Body of pancreas (tissue), 4 donors: ENCODE measurements at regions not wholly inside any gene's neighbourhood (a gene's known extent, or its start where the extent isn't known, plus 50 kb on each side); places are given as distances from the start of the nearest gene placed in this dataset.

Experiments used
- ATAC-seq: fragments of 150-250 bp; one replicate; pipeline ENCODE4 v1.9.1; 2016
- DNase-seq, 4 donors: peaks; one replicate each; pipeline ENCODE4 v3.0.0-alpha.2; 2019
- H3K27ac ChIP-seq, 4 donors: fragments of 200-600 bp; sonication (generic); 1 replicate in 3 of 4; 2 replicates in 1 of 4; pipeline versions ENCODE4 v1.5.1 to v1.6.1; 2016 to 2019; ENCODE audit warnings: mild to moderate bottlenecking in 1 of 4, mixed read lengths in 1 of 4, moderate library complexity in 1 of 4
- H3K27me3 ChIP-seq, 2 donors: fragments of 200-600 bp; sonication (generic); one replicate each; pipeline ENCODE4 v1.6.0; 2016; ENCODE audit warnings: mild to moderate bottlenecking in 1 of 2
- H3K36me3 ChIP-seq, 2 donors: fragments of 200-600 bp; sonication (generic); replicated peaks in 1 of 2; 2 replicates each; pipeline ENCODE4 v1.5.1; 2016; ENCODE audit warnings: low read depth in 2 of 2; ENCODE audit not compliant: insufficient read depth in 1 of 2
- H3K4me1 ChIP-seq: fragments of 200-600 bp; sonication (generic); one replicate; pipeline ENCODE4 v1.6.0; 2016
- H3K4me3 ChIP-seq, 2 donors: fragments of 200-600 bp; sonication (generic); 1 replicate in 1 of 2; 2 replicates in 1 of 2; pipeline ENCODE4 v1.5.1; 2016 to 2019
- H3K9me3 ChIP-seq, 3 donors: fragments of 200-600 bp; sonication (generic); 1 replicate in 2 of 3; 2 replicates in 1 of 3; pipeline ENCODE4 v1.5.1; 2016
- CTCF ChIP-seq, 7 experiments: fragments of 450-650 bp in 4 of 7; fragments of 200-600 bp in 3 of 7; sonication (generic) in 3 of 7; IDR thresholded peaks; one replicate each; pipeline ENCODE4 v1.5.1; 2016 to 2019; ENCODE audit warnings: antibody characterized with exemption in 7 of 7
- POLR2A ChIP-seq, 3 donors: fragments of 450-650 bp; IDR thresholded peaks; one replicate each; pipeline ENCODE4 v1.6.1; 2016; ENCODE audit warnings: antibody characterized with exemption in 3 of 3, mild to moderate bottlenecking in 2 of 3
- WGBS, 2 donors: methylation state at CpG; one replicate each; pipeline ENCODE4 v1.1.5; 2017; 5-methylcytosine and 5-hydroxymethylcytosine counted together
- intact Hi-C: fragments of 100-400 bp; cut with DNase I; formaldehyde crosslinking; loops from one replicate; pipeline ENCODE4 v1.15.1; 2023

GRCh38 chr2:118250001-118250400 lies 161.7 kb downstream of the INSIG2 start:
- Histone ChIP-seq H3K9me3 (no peaks in the 10 kb centered on the region), H3K27ac (no peak overlapping the region), H3K36me3 (no peaks in the 10 kb centered on the region), H3K27me3 (no peaks in the 10 kb centered on the region), H3K4me1 (peaks cover 10% of the 10 kb centered on the region), H3K4me3 (no peak overlapping the region)
- intact Hi-C loops, result no loop called here
- TF ChIP-seq POLR2A (IDR thresholded peaks at IDR 0.05) (no peak), CTCF (IDR thresholded peaks at IDR 0.05) (no peak)
- WGBS, 2 donors, result 40 to 45% methylated on average over 4 of the region's 4 CpGs
- no peak for DNase-seq
- no peak for ATAC-seq

GRCh38 chr2:118249531-118249930 lies 161.3 kb downstream of the INSIG2 start:
- Histone ChIP-seq H3K36me3 (no peaks in the 10 kb centered on the region), H3K27me3 (no peaks in the 10 kb centered on the region), H3K4me3 (no peak overlapping the region), H3K9me3 (no peaks in the 10 kb centered on the region), H3K4me1 (peaks cover 10% of the 10 kb centered on the region), H3K27ac (no peak overlapping the region)
- 64 to 73% methylated on average over 6 of the region's 6 CpGs for WGBS, 2 donors
- TF ChIP-seq POLR2A (IDR thresholded peaks at IDR 0.05) (no peak), CTCF (IDR thresholded peaks at IDR 0.05) (no peak)
- intact Hi-C loops, result no loop called here
- ATAC-seq (no peak), DNase-seq (no peak)

GRCh38 chr2:118246726-118247125 lies 158.5 kb downstream of the INSIG2 start:
- WGBS, 2 donors, result 26 to 29% methylated on average over 5 of the region's 5 CpGs
- ATAC-seq (no peak), DNase-seq (no peak)
- no peaks in the 10 kb centered on the region for H3K9me3 ChIP-seq
- H3K27ac ChIP-seq, result no peak overlapping the region
- no peaks in the 10 kb centered on the region for H3K27me3 ChIP-seq
- no peak overlapping the region for H3K4me3 ChIP-seq
- no peaks in the 10 kb centered on the region for H3K4me1 ChIP-seq
- intact Hi-C loops, result no loop called here
- TF ChIP-seq POLR2A (IDR thresholded peaks at IDR 0.05) (no peak), CTCF (IDR thresholded peaks at IDR 0.05) (no peak)
- no peaks in the 10 kb centered on the region for H3K36me3 ChIP-seq

GRCh38 chr2:118246079-118246478 lies 157.8 kb downstream of the INSIG2 start:
- Histone ChIP-seq H3K27ac (no peak overlapping the region), H3K4me1 (no peaks in the 10 kb centered on the region), H3K27me3 (no peaks in the 10 kb centered on the region), H3K9me3 (no peaks in the 10 kb centered on the region), H3K36me3 (no peaks in the 10 kb centered on the region), H3K4me3 (no peak overlapping the region)
- TF ChIP-seq POLR2A (IDR thresholded peaks at IDR 0.05) (no peak), CTCF (IDR thresholded peaks at IDR 0.05) (no peak)
- 80 to 81% methylated on average over 4 of the region's 4 CpGs for WGBS, 2 donors
- intact Hi-C loops, result no loop called here
- no peak for DNase-seq
- no peak for ATAC-seq

GRCh38 chr2:118244686-118245085 lies 156.4 kb downstream of the INSIG2 start:
- Histone ChIP-seq H3K27me3 (no peaks in the 10 kb centered on the region), H3K36me3 (no peaks in the 10 kb centered on the region), H3K9me3 (no peaks in the 10 kb centered on the region), H3K4me1 (no peaks in the 10 kb centered on the region), H3K4me3 (no peak overlapping the region), H3K27ac (no peak overlapping the region)
- no peak for TF ChIP-seq CTCF (IDR thresholded peaks at IDR 0.05)
- TF ChIP-seq POLR2A (IDR thresholded peaks at IDR 0.05), result no peak
- DNase-seq (no peak), ATAC-seq (no peak)
- WGBS, 2 donors, result 90 to 100% methylated on average over 1 of the region's 1 CpG
- intact Hi-C loops, result no loop called here
